Posterior vena cava (tissue), 2 donors: ENCODE measurements at regions not wholly inside any gene's neighbourhood (a gene's known extent, or its start where the extent isn't known, plus 50 kb on each side); places are given as distances from the start of the nearest gene placed in this dataset.
"Not testable (repeated sequence)": the region's sequence is repeated elsewhere in the genome, so short reads cannot be mapped to it uniquely, and the experiment has no call there.

Experiments
- DNase-seq: peaks from one replicate; pipeline ENCODE4 v3.0.0-alpha.2; 2020; ENCODE audit warnings: low spot score
- intact Hi-C, 2 donors: fragments of 100-400 bp; cut with DNase I; formaldehyde crosslinking; loops; one replicate each; pipeline versions ENCODE4 v1.14.1 to v1.14.2; 2022 to 2023
- donor health status: DM: yes; HTN: yes; CAD: no.
- donor health status: DM: yes; HTN: yes; CAD: no.

DNA sequence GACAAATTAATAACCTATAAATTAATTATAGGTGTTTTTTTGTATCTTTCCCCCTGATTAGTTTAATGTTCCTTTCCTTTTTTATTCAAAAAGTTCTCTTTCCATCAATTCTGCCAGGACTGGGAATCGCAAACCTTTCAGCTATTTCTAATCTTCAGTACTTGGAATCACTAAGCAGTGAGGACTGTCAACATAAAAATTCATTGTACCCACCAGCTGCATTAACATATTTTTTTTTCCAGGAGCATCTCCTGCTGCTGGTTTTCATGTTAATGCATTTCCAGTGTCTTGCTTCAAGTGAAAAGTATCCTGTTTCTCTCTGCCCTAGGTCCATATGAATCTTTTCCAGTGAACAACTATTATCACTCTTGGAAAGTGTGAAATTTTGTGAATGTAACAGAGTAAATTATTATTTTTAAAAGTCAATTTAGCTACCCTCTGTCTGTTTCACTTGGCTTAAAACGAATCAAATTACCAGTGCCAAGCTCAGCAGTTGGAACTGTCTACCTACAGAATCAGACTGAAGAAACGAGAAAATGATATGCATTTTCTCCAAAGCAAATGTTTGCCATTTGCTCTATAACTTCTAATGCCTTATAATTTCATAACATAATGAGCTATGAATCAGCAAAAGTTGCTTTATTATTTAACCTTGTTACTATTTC is 804.4 kb downstream of the EPHA4 start:
- no peak for DNase-seq
- intact Hi-C loops: no loop called here

- intact Hi-C loops: no loop called here
Observed at GRCh38 chr2:220775856-220776488, 796.1 kb downstream of the EPHA4 start.

GRCh38 chr2:220779076-220779475 is 793.0 kb downstream of the EPHA4 start:
- intact Hi-C loops: not testable (repeated sequence)

More at GRCh38 chr2:220775856-220776488, 796.1 kb downstream of the EPHA4 start:
- no peak for DNase-seq

GRCh38 chr2:220779511-220779910 is 792.6 kb downstream of the EPHA4 start:
- DNase-seq: no peak
- intact Hi-C loops: no loop called here

More at GRCh38 chr2:220779076-220779475, 793.0 kb downstream of the EPHA4 start:
- DNase-seq: not testable (repeated sequence)

- DNase-seq: no peak
- intact Hi-C loops: no loop called here
Observed at GRCh38 chr2:220779931-220780330, 792.2 kb downstream of the EPHA4 start.

GRCh38 chr2:220781622-220782241 is 790.4 kb downstream of the EPHA4 start:
- intact Hi-C loops: no loop called here
- no peak for DNase-seq

GRCh38 chr2:220782609-220783113 is 789.4 kb downstream of the EPHA4 start:
- intact Hi-C loops: no loop called here
- no peak for DNase-seq

DNA sequence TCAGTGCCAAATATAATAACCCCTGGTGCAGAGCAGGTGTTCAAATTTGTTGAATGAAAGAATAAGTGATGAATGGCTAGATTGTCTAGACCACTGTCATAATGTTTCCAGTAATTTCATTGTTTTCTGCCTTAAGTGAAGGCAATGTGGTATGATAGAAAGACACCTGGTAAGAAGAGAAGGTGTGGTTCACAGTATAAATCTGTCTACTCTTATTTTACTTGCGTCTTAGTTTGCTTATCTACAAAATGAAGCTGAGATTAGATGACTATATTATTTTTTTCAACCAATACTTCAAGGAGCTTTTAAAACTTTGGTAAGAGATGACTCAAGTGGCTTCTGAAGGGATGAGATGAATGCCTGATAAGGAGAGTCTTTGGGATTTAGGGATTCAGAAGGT is 788.4 kb downstream of the EPHA4 start:
- intact Hi-C loops: no loop called here
- DNase-seq: no peak

DNA sequence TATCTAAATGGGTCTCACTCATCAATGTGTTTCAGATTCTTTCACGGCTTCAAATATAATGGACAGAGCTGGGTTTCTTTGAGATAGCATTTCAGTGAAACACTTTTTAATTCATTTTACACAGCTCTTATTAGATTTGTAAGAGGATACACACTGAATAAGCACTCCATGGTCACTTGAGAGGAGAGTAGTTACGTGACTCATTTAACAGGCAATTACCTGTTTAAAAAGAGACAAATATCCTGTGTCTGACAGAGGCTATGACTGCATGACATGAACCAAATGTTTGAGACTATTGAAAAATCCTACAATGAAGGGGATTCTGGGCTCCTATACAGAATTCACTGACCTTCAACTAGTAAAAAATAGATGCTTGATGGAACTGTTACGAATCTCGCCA is 786.9 kb downstream of the EPHA4 start:
- intact Hi-C loops: no loop called here
- DNase-seq: no peak

GRCh38 chr2:220786216-220786615 is 785.9 kb downstream of the EPHA4 start:
- no peak for DNase-seq
- intact Hi-C loops: no loop called here

GRCh38 chr2:220787251-220787650 is 784.9 kb downstream of the EPHA4 start:
- intact Hi-C loops: no loop called here
- DNase-seq: no peak

GRCh38 chr2:220789961-220790360 is 782.1 kb downstream of the EPHA4 start:
- intact Hi-C loops: no loop called here

GRCh38 chr2:220795705-220796104 is 776.4 kb downstream of the EPHA4 start:
- no peak for DNase-seq
- intact Hi-C loops: no loop called here

More at GRCh38 chr2:220789961-220790360, 782.1 kb downstream of the EPHA4 start:
- no peak for DNase-seq

GRCh38 chr2:220811115-220811514 is 761.0 kb downstream of the EPHA4 start:
- intact Hi-C loops: no loop called here
- no peak for DNase-seq

DNA sequence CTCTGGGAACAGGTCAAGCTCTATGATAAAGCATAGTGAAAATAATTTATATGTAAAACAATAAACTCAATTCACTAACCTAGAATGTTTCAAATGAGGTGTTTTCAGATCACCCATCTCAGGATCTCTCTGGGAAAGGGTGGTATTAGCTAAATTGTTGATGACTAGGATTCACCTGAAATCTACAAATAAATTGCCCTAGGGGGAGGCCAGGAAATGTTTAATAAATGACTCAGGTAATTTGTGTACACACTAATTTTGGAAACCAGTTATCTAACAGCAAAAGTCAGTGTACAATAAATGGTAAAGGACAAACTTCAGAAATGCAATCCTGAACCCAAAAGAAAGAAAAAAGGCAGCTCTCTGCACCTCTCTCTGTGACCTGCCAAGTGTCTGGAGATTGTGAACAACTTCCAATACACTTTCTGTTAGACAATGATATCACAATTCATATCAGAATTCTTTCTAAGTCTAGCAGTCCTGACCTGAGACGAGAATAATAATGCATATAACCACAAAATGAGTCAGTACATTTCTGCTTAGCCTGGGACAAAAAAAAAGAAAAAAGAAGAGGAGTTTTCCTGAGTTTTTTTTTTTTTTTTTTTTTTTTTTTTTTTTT is 760.0 kb downstream of the EPHA4 start:
- no peak for DNase-seq
- intact Hi-C loops: no loop called here

DNA sequence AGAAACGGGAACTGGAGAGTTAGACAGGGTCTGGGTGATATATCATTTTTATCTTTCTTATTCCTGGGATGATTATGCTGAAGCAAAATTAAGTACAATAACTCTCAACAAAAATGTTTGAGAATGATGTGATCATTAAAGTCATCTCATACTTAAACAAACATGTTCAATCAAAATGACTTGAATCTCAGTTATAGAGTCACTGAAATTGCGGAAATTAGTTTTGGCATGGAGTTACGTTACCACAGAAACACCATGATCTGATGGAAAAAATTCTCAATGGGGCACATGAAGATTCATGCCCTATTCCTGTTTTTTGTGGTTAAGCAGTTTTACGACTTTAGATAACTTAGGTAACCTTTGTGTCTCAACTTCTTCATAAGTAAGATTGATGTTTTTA is 757.7 kb downstream of the EPHA4 start:
- intact Hi-C loops: no loop called here
- DNase-seq: no peak

DNA sequence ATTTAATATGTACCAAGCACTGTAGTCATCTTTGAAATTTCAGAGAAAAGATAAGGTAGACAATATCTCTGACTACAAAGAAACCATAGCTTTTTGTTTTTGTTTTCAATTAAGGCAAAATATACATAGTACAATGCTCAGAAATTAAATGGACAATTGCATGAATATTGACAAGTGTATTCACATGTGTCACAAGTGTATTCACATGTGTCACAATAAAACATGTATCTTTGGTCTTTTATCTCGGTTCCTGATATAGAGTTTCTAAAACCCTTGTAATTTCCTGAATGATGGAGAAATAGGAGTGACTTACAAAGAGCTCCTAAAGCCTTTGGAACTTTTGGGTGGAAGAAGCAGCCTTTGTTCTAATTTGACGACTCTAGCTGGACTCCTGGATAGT is 756.4 kb downstream of the EPHA4 start:
- intact Hi-C loops: no loop called here
- no peak for DNase-seq

GRCh38 chr2:220821683-220822082 is 750.4 kb downstream of the EPHA4 start:
- intact Hi-C loops: no loop called here
- DNase-seq: no peak

GRCh38 chr2:220823590-220823989 is 748.5 kb downstream of the EPHA4 start:
- intact Hi-C loops, DNase-seq: not testable (repeated sequence)

DNA sequence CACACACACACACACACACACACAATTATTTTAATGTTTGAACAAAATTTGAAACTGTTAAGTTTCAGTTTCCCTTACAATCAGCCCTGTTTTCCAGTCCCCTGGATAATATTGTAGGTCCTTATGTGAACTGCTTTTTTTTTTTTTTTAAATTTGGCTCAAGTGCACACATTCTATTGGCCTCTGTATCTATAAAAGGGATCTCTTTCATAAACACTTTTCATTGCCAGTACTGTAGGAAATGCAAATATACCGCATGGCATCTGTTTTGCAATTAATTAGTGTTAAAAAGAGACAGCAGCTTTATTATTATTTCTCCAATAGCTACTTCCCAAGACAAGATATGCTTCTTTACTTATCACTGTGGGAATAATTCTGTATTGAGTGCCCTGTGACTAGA is 738.7 kb downstream of the EPHA4 start:
- intact Hi-C loops: no loop called here
- no peak for DNase-seq
